Inflammatory macrophage (primary cell): ENCODE measurements at regions not wholly inside any gene's neighbourhood (a gene's known extent, or its start where the extent isn't known, plus 50 kb on each side); places are given as distances from the start of the nearest gene placed in this dataset.
"Not testable (repeated sequence)": the region's sequence is repeated elsewhere in the genome, so short reads cannot be mapped to it uniquely, and the experiment has no call there.

Experiments
- DNase-seq, 2 donors: peaks; one replicate each; pipeline ENCODE4 v3.0.0-alpha.2; 2020 to 2022

DNA sequence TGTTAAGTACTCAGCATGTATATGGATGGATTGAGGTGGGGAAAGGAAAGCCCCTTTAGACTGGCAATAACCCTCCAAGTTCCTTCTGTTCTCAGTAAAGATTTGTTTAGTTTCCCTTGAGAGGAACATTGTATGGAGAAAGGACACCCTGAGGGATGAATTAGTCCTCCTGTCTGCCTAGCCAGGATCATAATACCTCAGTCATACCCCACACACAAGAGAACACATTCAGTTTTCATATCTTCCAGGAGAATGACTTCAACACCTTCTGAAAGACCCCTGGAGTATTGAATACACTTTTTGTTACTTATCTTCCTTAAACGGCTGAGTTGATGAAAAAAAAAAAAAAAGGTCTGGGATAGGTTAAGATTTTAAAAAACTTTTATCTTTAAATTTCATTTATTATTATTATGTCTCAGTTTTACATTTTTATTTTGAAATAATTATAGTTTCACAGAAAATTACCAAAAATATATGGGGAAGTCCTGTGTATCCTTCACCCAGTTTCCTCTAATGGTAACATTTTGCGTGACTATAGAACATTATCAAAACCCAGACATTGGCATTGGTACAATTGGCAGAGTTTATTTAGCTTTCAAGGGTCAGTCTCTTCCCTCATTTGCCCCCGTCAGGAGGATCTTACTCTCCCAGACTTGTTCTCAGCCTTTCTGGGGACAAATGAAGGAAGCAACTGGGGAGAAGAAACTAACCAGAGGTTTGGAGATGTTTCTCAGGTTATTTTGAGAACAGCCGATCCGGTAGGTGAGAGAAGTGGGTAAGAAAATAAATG lies 88.0 kb downstream of the ACTBL2 start:
- no peak for DNase-seq

DNA sequence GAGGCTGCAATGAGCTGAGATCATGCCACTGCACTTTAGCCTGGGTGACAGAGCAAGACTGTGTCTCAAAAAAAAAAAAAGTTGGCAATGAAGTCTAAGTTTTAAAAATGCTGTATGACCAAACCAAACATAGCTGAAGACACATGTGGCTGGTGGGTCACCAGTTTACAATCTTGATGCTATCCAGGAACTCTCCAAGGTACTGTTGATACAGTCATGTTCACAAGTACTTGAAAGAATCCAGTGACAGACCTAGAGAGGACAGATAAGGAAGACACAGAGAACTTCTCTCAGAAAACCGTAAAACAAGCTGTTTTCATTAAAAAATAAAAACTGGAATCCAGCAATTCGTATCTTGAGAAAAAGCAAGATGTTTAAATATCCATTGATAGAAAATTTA lies 95.7 kb downstream of the ACTBL2 start:
- DNase-seq, result no peak

DNA sequence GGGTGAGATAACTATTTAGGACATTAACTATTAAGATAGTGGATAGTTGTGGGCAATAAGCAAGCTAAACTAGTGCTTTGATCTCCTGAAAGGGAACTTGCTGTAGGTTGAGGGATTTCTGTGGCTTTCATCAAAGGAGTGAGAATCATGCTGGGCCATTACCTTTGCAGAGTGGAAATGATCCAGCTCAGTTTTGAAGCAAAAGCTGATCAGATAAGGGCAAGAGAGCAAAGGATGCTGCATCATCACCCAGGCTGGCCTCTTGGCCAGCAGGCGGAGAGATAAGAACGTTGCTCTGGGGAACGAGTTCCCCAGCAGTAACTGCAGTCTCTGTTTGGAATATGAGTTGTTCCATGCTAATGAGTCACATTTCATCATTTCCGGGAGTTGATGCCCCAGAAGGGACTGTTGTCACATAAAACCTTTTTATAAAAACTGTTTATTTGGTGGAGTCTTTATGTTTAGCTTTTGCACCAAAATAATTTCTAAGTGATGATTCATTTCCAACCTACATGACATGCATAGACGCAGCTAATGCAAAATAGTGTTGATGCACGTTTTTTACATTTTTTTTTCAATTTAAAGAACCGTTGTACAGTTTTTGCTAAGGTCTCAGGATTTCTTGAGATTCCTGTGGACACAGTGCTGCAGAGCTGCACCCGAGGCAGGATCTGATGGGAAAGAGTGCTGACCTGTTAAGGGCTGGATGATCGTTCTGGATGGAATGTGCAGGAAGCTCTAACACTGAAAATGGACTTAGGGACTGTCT lies 99.3 kb downstream of the ACTBL2 start:
- DNase-seq, result peak in 1 of 2 donors; percentile 6

DNA sequence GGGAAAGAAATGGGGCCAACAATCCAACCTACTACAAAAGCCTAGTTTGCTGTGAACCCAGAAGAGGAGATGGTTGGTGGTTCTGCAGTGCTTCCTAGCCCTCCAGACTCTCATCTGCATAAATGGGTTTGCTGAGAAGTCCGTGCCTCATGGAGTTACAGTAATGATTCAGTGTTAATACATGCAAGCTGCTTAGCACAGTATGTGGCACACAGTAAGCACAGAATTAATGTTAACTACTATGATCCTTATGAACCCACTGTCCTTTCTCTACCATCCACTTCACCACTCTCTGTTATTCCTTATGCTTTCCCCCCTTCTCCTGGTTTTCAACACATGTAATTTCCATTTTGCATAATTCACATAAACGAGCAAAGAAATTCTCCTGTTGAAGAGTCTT lies 100.0 kb downstream of the ACTBL2 start:
- DNase-seq, result no peak

DNA sequence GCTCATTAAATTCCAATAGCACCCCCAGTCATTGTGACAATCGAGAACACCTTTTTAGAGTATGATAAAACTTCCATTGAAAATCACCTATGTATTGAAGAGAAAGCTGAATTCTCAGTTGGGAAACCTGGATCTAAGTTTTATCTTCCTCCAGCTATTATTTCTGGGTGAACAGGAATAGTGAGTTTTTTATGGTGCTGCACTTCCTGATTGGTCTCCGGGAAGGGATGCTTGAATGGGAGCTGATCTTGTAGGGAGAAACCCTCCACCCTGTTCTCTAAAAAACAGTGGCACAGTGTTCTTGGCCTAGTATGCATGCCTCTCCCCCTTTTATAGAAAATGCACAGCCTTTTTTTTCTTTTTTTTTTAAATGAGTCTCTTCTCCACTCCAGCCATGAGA lies 112.2 kb downstream of the ACTBL2 start:
- no peak for DNase-seq

DNA sequence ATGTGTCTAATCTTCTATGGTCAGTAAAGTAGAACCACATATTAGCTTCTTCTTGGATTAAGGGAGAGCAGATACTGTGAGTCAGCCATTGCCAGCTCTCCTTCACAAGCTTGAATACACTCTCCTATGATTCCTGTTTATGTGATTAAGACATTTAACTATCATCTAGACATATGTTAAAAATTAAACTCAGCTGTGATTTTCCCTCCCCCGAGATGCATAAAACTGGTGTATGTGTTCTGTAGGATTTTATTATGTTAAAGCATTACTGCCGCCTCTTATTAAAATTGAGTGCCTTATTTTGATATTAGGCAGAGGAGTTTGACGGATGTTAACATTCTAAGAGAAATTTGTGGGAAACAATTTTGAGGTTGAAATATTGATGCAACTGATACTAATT lies 114.6 kb downstream of the ACTBL2 start:
- no peak for DNase-seq

DNA sequence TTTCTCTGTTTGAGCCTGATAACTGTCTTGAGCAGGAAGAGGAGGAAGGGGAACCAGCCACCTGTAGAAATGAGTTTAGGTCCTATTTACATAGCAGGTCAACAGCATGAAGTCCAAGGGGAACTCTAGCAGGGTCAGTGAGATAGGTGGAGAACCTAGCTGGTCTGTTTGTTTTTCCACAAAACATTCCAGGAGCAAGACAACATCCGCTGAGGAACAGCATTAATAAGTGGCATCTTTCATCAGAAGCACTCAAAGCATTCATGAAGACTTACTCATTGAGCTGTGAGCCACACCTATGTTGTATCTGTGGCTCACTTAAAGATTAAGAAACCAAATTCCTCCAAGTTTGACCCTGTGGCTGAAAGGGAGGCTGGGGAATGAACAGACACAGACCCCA lies 115.9 kb downstream of the ACTBL2 start:
- no peak for DNase-seq

DNA sequence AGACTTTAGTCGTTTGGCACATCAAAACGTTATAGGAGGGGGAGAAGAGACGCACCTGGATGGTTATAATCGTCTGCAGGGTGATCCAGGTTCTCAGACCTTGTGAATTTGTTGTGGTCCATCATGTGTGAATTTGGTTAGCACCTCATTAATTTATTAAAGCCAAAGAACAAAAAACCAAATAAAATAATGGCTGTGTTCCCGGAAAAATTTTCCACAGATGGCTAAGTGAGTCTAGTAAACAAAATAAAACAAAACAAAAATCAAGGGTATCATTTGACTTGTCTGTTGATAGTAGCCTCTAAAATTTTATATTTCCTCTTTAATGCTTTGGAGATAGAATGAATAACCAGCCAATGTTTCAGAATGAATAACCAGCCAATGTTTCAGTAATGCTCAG lies 119.7 kb downstream of the ACTBL2 start:
- no peak for DNase-seq

DNA sequence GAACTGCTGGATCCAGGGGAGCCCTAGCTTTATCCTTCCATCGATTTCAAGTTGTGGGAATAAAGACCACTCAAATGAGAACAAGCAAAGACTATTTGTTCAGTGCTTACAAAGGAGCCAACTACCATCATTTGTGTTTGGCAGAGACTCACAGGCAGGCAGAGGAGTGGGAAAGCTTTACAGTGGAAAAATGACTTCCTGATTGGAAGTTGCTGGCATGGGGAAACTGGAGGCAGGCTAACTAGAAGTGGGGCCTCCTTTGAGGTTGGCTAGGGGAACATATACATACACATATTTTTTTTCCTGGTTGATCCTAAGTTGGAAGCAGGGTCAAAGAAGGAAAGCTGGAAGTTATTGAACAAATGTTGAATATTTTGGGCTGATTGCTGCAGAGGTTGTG lies 121.7 kb downstream of the ACTBL2 start:
- DNase-seq, result no peak

DNA sequence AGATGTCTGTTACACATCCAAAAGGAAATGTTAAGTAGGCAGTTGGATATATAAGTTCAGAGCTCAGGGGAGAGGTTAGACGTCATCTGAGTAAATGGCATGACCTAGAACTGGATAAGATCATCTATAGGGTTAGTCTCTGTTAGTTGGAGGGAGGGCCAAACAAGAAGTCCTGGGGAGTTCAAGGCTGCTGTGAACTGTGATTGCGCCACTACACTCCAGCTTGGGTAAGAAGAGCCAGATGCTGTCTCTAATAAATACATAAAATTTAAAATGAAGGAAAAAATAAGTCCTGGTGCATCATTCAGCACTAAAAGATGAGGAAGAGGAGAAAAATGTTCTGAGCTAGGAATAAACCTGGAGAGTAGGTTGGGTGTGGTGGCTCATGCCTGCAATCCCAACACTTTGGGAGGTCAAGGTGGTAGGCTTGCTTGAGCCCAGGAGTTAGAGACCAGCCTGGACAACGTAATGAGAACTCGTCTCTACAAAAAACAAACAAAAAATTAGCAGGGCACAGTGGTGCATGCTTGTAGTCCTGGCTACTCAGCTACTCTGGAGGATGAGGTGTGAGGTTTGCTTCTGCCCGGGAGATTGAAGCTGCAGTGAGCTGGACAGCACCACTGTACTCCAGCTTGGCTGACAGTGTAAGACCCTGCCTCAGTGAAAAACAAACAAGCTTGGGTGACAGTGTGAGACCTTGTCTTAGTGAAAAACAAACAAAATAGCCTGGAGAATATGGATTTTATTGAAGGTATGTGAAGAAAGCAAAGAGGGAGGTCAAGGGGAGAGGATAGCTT lies 123.6 kb downstream of the ACTBL2 start:
- no peak for DNase-seq

DNA sequence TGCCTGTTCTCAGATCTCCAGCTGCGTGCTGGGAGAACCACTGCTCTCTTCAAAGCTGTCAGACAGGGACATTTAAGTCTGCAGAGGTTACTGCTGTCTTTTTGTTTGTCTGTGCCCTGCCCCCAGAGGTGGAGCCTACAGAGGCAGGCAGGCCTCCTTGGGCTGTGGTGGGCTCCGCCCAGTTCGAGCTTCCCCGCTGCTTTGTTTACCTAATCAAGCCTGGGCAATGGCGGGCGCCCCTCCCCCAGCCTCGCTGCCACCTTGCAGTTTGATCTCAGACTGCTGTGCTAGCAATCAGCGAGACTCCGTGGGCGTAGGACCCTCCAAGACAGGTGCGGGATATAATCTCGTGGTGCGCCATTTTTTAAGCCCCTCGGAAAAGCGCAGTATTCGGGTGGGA lies 125.8 kb downstream of the ACTBL2 start:
- DNase-seq, result not testable (repeated sequence)

DNA sequence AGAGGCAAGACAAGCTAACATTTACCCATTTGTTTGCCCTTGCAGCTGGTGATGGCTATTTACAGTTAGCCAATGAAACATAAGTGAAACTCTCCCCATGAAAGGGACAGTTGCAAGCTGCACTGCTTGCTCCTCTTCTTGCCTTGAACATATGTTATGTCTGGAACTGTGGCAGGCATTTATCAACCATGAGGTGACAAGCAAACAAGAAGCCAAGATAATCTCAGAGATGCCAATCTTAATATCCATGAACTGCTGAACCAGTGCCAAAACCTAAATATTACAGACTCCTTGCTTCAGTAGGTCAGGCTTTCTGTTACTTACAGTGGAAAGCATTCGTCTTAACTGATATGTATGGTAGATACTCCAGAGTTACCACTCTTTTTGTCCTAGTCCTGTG lies 133.4 kb downstream of the ACTBL2 start:
- no peak for DNase-seq

DNA sequence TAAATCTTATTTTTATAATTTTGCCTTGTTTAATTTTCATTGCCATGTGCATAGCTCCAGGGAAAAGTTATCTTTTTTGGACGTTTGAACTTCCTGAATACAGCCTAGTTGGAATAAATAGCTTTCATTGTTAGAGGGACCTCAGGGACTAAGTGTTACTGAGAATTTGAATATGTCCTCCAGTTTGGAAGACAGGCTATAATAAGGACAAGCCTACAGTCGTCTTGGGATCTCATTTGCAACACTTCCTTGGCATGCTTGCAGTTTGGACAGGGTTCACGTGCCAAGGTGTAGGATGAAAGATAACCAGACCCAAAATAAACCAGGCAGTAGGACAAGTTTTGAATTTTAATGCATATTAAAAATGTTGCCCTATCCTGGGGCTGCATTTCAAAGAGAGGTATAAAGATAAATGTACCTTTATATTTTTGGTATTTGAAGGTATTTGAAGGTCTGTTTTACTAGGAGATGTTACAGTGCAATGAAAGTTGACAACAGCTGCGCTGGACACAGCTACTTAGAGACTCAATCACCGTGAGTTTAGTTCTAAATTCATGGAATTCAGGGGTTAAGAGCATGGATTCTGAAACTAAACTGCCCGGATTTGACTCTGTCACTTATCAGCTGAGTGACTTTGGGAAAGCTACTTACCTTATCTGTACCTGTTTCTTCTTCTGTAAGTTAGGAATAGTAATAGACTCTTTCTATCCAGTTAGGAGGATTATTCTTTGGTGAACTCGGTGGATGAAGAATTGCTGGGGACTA lies 134.1 kb downstream of the ACTBL2 start:
- DNase-seq, result no peak

DNA sequence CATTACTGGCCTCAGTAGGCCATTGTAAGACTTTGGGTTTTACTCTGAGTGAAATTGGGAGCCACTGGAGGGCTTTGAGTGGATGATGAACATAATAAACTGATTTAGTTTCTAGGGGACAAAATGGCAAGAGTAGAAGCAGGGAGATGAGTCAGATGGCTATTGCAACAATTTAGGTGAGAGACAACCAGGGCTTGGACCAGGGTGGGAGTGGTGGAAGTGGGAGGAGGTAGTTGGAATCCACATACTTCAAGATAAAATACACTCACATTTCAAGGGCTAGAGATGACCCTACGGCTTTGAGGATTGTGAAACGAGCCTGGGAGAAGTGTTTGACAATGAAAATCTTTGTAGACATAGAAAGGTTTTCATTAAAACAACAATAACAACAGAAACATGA lies 136.3 kb downstream of the ACTBL2 start:
- no peak for DNase-seq

DNA sequence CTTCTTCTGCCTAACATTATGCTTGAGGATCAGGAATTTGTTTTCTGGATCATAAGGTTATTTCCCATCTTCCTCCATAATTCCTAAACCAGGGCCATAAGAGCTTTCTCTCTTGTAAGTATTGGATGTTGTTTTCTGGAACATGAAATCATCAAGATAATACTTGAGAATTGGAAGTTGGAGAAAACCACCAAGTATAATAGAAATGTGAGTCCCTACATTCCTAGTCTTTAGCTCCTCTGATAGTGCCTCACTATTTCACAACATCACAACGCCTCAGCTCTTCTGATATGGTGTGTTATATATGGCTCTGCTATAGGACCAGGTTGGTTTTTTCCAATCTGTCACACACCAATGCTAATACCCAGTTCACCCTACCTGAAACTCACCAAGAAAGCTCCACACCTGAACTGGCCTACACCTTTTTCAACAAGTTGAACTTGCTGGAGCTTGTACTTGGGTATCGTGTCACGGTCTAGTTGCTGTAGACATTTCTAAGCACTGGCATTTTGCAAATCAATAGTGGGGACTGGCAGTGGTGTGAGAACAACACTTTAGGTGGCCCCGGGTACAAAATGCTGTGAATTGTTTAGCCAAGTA lies 141.1 kb downstream of the ACTBL2 start:
- no peak for DNase-seq

DNA sequence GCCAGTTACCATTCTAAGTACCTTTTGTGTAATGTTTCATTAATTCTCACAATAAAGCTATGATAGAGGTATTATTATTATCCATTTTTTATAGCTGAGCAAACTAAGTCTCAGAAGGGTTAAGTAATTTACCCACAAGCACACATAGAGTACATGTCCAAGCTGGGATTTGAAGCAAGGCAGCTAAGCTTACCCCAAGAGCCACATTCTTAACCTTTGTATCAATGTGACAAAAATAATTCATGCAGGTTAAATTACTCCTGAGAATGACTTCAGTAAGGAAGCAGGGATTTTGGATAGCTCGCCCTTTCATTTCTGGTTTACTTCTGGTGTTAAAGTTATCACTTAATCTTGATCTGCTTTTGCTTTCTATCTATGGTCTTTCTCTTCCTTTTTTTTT lies 141.9 kb downstream of the ACTBL2 start:
- no peak for DNase-seq

DNA sequence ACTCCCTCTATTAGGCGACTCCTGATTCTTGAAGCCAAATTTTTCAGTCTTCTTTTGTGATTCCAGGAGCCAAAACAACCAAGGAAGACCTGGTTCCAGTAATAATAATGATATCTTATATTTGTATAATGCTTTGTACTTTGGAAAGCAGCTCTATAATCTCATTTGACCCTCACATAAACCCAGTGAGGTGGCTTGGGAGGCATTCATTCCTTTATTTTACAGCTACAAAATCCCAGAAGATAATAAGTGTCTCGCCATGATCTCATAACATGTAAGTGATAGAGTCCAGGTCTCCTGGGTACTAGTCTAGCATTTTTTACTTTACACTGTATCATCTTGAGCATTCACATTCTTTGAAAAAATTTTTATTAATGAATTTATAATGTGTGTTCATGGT lies 143.1 kb downstream of the ACTBL2 start:
- DNase-seq, result no peak

DNA sequence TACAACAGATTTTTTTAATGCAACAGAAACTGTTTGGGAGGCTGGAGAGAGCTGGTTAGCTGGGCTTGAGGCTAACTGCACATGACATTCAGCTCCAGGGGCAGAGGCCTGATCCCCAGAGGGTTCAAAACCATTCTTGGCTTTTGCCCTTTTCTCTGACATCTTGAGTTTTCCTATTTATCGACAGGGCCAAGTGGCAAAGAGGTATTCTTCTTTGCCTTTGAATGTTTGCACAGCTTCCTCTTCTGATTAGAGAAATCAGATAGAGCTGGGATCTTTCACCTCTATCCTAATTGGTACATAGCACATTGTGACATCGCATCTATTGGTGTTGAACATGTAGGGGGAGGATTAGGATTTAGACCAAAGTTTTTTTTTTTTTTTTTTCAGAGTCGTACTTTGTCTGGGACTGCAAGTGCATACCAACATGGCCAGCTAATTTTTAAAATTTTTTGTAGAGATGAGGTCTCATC lies 143.7 kb downstream of the ACTBL2 start:
- DNase-seq, result no peak

DNA sequence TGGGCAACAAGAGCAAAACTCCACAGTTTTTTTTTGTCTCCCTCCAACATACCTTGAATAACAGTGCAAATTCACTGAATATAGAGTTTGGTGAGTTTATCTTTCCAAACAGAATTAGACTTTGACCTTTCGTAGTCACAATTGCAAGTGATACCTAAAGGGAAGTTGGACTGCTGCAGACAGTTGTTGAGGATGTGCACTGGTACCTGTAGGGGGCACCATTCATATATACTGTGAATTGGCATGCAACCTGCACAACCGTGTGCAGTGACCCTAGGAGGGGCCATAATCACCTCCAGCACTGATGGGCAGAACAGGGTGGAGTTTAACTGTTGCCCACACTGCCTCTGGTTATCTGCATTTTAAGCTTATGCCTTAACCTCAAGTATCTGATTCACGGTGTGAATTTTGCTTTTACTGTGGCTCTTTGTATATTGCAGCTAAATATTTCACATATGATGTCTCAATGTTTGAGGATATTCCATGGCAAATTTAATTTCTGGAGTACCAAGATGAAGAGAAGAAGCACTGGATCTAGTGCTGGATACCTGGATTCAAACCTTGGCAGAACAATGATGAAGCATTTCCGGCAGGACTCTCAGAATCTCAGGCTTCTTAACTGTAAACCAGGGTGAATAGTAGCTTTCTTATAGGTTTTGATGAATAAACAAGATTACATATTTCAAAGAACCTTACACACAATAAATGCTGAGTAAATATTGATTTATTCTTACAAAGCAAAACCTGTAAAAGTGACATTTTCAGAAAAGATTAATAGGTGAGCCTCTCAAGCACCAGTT lies 144.3 kb downstream of the ACTBL2 start:
- DNase-seq, result peak; percentile 23 to 30

DNA sequence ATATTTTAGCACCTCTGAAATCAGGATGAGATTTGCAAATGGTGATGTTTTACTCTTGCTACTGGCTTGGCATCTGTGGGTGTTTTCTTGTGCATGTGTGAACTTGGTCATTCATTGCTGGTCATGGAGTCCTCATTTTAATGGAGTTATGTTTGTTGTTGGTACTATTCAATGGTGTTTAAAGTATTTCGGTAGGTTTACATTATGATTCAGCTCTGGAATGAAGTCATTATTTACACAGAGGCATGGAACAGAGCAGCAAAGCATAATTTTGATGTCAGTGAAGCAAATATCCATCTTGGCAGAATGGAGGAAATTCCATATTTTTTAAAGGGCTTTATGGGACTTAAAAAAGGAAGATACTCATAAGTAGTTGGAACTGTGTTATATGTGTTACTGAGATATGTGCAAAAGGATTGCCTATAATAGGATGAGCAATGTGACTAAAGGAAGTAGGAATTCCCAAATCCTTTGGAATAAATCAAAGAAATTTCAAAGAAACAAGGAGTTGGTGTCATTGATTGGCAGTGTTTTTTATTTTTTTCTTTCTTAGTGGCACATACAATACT lies 147.4 kb downstream of the ACTBL2 start:
- DNase-seq, result no peak

DNA sequence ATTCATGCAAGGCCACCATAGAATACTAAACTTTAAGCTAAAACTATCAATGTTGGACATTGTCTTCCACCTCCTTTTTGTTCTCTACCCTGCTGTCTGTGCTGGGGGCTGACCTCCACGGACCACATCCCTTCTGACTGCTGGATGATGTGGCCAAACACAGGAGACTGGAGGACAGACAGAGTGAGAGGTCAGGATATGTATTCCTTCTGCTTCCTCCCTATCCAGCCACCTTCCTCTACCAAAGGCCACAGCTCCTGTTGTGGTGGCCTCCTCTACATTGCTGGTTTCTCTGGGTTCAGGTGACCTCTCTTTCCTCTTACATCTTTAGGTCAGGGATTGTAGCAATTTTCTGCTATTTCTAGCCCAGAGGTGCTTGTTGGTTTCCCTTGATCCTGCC lies 148.1 kb downstream of the ACTBL2 start:
- DNase-seq, result no peak
